C4-2B (cell line): ENCODE measurements at regions not wholly inside any gene's neighbourhood (a gene's known extent, or its start where the extent isn't known, plus 50 kb on each side); places are given as distances from the start of the nearest gene placed in this dataset.

Experiments
- CTCF ChIP-seq: fragments of 450-650 bp; conservative IDR thresholded peaks from 2 replicates; pipeline ENCODE4 v1.5.1; 2017; ENCODE audit warnings: mild to moderate bottlenecking
- ZFX ChIP-seq: fragments of 450-650 bp; IDR thresholded peaks from 2 replicates; pipeline ENCODE4 v1.6.1; 2017

GRCh38 chr10:105707603-105708002, 1066.5 kb downstream of the SORCS3 start:
- TF ChIP-seq CTCF = no peak
- no peak for TF ChIP-seq ZFX
